T-helper 1 cell (primary cell): ENCODE measurements at regions not wholly inside any gene's neighbourhood (a gene's known extent, or its start where the extent isn't known, plus 50 kb on each side); places are given as distances from the start of the nearest gene placed in this dataset.
"Not testable (repeated sequence)": the region's sequence is repeated elsewhere in the genome, so short reads cannot be mapped to it uniquely, and the experiment has no call there.

Source experiments
- DNase-seq, 5 donors: peaks; one replicate each; pipeline ENCODE4 v3.0.0-alpha.2; 2012 to 2020

GRCh38 chr5:119897537-119898370, 268.4 kb downstream of the FAM170A start:
- DNase-seq = no peak

- no peak for DNase-seq
Observed at GRCh38 chr5:119899981-119900380, 270.6 kb downstream of the FAM170A start.

GRCh38 chr5:119902593-119902992, 273.2 kb downstream of the FAM170A start:
- no peak for DNase-seq

- DNase-seq = no peak
Observed at GRCh38 chr5:119913425-119913824, 284.1 kb downstream of the FAM170A start.

GRCh38 chr5:119919279-119919678, 289.9 kb downstream of the FAM170A start:
- no peak for DNase-seq

GRCh38 chr5:119926301-119926700, 296.9 kb downstream of the FAM170A start:
- no peak for DNase-seq

- no peak for DNase-seq
Observed at GRCh38 chr5:119928974-119929373, 299.6 kb downstream of the FAM170A start.

DNA sequence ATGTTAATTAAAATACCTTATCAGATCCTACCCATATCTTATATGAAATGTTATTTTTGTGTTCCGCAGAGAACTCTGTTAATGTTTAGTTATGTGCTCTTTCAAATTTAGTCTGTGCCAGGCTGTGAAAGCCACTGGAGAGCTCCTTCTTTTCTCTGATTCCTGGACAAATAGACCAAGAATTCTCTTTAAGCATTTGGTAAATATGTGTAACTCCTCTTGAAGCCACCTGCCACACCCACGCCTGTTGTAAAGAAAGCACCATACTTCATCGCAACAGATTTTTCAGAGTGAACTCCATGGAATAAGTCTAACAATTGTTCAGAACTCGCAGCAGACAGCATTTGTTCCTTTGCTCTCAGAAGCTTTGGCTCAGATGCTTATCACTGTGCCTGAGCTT, 301.1 kb downstream of the FAM170A start:
- no peak for DNase-seq

GRCh38 chr5:119943148-119943547, 313.8 kb downstream of the FAM170A start:
- DNase-seq = no peak

GRCh38 chr5:119945691-119946090, 316.3 kb downstream of the FAM170A start:
- no peak for DNase-seq

DNA sequence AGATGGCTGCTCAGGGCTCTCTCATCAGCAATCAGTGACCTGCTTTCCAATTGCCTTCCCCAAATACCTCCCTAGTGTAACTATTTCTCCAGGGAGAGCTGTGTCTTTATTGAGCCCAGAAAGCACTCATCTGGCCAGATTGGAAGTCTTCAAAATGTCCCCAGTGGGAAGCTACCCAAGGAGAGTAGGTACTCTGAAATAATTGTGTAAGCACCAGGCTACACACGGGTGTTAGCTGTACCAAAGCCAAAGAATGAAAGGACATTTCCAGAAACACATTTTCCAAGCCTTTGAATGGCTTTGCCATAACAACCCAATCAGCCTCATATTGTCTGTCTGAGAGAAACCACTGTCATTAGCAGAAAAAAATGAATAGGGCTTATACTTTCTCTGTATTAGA, 318.8 kb downstream of the FAM170A start:
- no peak for DNase-seq

GRCh38 chr5:119949426-119949999, 320.2 kb downstream of the FAM170A start:
- DNase-seq = no peak

DNA sequence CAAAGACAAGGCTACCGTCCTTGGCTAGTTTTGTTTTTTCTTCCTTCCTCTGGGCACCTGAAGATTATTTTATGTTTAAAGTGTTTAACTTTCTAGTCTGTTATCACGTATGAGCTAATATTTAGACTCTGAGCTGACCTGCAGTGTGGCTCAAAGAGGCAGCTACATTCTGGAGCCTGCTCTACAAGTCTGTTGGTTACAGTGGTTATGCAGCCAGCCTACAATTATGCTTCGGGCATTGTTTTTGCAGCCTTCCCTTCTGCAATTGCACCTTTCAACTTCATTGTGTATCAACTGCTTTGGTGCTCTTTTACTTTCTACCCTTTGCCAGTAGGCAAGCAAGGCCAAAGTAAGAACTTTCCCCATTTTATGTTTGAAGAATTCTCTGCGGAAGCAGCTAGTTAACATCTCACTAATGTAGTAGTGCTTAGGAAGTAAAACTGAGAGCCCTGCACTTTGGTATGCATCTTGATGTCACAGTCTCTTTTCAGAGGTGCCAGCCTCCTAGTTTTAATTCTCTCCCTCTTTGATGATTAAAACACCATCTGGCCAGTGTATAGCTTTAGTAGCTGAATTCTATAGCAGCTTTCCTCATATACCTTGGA, 322.1 kb downstream of the FAM170A start:
- DNase-seq = no peak

GRCh38 chr5:119953474-119953873, 324.1 kb downstream of the FAM170A start:
- no peak for DNase-seq

DNA sequence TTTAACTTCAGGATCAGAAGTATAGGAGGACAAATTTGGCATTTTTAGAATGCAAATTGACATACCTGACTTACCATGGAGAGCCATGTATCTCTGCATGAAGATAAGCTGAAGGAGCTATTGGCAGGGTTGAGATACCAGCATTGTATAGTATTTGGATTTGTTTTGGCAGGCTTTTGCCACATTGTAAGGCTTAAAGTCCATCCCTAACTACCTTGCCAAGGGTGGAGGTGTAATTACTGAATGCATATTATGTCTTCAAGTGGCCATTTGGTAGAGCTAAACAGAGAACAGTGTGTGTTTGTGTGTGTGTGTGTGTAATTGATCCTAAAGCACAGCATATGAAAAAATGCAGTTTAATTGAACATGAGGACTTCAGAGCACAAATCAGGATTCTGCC, 324.7 kb downstream of the FAM170A start:
- DNase-seq = no peak

- DNase-seq = no peak
Observed at GRCh38 chr5:119961993-119962392, 332.6 kb downstream of the FAM170A start.

GRCh38 chr5:119966028-119966427, 336.7 kb downstream of the FAM170A start:
- no peak for DNase-seq

DNA sequence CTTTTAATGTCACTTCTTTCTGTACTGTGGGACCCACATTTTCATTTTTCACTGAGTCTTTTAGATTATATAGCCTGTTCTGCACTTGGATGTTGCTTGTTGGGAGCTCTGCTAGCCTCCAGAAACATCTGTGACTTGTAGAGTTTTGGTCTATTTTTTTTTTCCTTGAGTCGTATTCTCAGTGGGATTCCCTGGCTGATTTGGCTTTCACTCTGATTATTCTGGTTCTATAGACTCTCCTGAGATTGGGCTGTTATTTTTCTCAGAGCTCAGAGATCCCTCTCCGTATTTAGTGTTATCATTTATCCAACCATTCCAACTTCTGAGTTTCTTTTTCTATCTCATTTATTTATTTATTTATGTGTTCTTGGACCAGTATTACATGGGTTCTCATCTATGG, 339.3 kb downstream of the FAM170A start:
- no peak for DNase-seq

GRCh38 chr5:119987077-119987476, 357.7 kb downstream of the FAM170A start:
- not testable (repeated sequence) for DNase-seq

DNA sequence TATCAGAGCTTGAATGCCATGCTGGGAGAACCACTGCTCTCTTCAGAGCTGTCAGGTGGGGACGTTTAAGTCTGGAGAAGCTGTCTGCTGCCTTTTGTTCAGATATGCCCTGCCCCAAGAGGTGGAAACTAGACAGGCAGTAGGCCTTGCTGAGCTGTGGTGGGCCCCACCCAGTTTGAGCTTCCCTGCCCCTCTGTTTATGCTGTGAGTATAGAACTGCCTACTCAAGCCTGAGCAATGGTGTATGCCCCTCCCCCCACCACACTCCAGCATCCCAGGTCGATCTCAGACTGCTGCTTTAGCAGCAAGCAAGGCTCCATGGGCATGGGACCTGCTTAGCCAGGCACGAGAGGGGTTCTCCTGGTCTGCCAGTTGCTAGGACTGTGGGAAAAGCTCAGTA, 362.3 kb downstream of the FAM170A start:
- no peak for DNase-seq

DNA sequence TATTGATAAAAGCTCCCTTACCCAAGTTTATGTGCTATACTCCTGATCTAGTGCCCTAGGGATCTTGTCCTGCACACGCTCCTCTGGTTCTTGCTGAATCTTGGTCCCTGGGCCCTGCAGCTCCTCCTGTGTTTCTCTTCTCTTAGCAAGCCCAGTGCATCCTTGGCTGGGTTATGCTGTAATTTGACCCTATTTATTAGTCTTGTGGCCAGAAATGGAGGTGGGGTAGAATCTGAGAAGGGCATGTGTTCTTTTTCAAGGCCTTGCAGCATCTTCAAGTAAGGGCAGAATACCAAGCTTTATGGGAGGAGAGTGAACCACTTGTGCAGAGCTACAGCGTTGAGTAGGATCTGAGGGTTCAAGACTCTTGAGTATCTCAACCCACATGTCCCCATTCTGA, 366.8 kb downstream of the FAM170A start:
- DNase-seq = no peak

GRCh38 chr5:120007598-120007997, 378.2 kb downstream of the FAM170A start:
- DNase-seq = no peak

GRCh38 chr5:120012431-120012830, 383.1 kb downstream of the FAM170A start:
- no peak for DNase-seq

GRCh38 chr5:120014535-120014934, 385.2 kb downstream of the FAM170A start:
- no peak for DNase-seq
